Ishikawa (cell line): ENCODE measurements at regions not wholly inside any gene's neighbourhood (a gene's known extent, or its start where the extent isn't known, plus 50 kb on each side); places are given as distances from the start of the nearest gene placed in this dataset.

ENCODE experiments used
- CEBPB ChIP-seq: IDR thresholded peaks from 2 replicates; pipeline ENCODE4 v1.6.1; 2012
- CREB1 ChIP-seq: IDR thresholded peaks from 2 replicates; pipeline ENCODE4 v1.6.1; 2012; ENCODE audit warnings: low read depth
- EGR1 ChIP-seq: IDR thresholded peaks from 2 replicates; pipeline ENCODE4 v1.6.1; 2012
- EP300 ChIP-seq: IDR thresholded peaks from 2 replicates; pipeline ENCODE4 v1.6.1; 2012; ENCODE audit warnings: borderline replicate concordance
- FOXM1 ChIP-seq: IDR thresholded peaks from 2 replicates; pipeline ENCODE4 v1.6.1; 2012; ENCODE audit warnings: low read depth, borderline replicate concordance
- NFIC ChIP-seq: IDR thresholded peaks from 2 replicates; pipeline ENCODE4 v1.6.1; 2012
- RAD21 ChIP-seq: IDR thresholded peaks from 2 replicates; pipeline ENCODE4 v1.6.1; 2012; ENCODE audit warnings: low read depth
- TAF1 ChIP-seq: IDR thresholded peaks from 2 replicates; pipeline ENCODE4 v1.6.1; 2012; ENCODE audit warnings: low read depth, mild to moderate bottlenecking
- TCF12 ChIP-seq: IDR thresholded peaks from 2 replicates; pipeline ENCODE4 v1.6.1; 2012; ENCODE audit warnings: low read depth
- TEAD4 ChIP-seq: IDR thresholded peaks from 2 replicates; pipeline ENCODE4 v1.6.1; 2012
- YY1 ChIP-seq: IDR thresholded peaks from 2 replicates; pipeline ENCODE4 v1.6.1; 2012; ENCODE audit warnings: low read depth
- ZBTB7A ChIP-seq: IDR thresholded peaks from 2 replicates; pipeline ENCODE4 v1.6.1; 2012; ENCODE audit warnings: low read depth
- TF ChIP-seq, protein P1 (sequence below): IDR thresholded peaks from 2 replicates; pipeline ENCODE4 v1.6.1; 2012
- TF ChIP-seq, protein P2 (sequence below): IDR thresholded peaks from 2 replicates; pipeline ENCODE4 v1.6.1; 2012
- TF ChIP-seq, protein P3 (sequence below): IDR thresholded peaks from 2 replicates; pipeline ENCODE4 v1.6.1; 2012; ENCODE audit warnings: low read depth, mild to moderate bottlenecking

DNA sequence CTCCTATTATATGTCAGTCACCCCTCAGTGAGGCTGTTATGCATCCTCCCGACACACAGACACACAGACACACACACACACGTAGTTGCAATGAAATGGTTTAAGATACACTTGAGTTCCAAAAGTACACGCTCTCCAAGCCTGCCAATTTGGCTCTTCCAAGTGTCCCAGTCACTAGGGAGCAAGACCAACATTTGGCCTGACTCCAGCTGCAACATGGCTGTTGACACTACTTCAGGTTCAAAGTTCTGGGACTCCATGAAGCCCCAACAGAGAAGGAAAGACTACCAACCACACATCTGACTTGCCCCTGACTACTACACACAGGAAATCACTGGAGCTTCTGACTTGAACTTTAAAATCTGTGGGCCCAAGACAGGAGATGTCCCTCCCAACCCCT is 128.1 kb upstream of the KCNJ18 start:
- no peak for TF ChIP-seq EP300
- no peak for TF ChIP-seq CEBPB
- TF ChIP-seq, protein P1, sequence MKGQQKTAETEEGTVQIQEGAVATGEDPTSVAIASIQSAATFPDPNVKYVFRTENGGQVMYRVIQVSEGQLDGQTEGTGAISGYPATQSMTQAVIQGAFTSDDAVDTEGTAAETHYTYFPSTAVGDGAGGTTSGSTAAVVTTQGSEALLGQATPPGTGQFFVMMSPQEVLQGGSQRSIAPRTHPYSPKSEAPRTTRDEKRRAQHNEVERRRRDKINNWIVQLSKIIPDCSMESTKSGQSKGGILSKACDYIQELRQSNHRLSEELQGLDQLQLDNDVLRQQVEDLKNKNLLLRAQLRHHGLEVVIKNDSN, result no peak
- TF ChIP-seq, protein P2, sequence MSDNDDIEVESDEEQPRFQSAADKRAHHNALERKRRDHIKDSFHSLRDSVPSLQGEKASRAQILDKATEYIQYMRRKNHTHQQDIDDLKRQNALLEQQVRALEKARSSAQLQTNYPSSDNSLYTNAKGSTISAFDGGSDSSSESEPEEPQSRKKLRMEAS, result no peak
- TF ChIP-seq, protein P3, sequence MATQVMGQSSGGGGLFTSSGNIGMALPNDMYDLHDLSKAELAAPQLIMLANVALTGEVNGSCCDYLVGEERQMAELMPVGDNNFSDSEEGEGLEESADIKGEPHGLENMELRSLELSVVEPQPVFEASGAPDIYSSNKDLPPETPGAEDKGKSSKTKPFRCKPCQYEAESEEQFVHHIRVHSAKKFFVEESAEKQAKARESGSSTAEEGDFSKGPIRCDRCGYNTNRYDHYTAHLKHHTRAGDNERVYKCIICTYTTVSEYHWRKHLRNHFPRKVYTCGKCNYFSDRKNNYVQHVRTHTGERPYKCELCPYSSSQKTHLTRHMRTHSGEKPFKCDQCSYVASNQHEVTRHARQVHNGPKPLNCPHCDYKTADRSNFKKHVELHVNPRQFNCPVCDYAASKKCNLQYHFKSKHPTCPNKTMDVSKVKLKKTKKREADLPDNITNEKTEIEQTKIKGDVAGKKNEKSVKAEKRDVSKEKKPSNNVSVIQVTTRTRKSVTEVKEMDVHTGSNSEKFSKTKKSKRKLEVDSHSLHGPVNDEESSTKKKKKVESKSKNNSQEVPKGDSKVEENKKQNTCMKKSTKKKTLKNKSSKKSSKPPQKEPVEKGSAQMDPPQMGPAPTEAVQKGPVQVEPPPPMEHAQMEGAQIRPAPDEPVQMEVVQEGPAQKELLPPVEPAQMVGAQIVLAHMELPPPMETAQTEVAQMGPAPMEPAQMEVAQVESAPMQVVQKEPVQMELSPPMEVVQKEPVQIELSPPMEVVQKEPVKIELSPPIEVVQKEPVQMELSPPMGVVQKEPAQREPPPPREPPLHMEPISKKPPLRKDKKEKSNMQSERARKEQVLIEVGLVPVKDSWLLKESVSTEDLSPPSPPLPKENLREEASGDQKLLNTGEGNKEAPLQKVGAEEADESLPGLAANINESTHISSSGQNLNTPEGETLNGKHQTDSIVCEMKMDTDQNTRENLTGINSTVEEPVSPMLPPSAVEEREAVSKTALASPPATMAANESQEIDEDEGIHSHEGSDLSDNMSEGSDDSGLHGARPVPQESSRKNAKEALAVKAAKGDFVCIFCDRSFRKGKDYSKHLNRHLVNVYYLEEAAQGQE, result no peak
- no peak for TF ChIP-seq ZBTB7A
- TF ChIP-seq RAD21, result no peak
- no peak for TF ChIP-seq FOXM1

DNA sequence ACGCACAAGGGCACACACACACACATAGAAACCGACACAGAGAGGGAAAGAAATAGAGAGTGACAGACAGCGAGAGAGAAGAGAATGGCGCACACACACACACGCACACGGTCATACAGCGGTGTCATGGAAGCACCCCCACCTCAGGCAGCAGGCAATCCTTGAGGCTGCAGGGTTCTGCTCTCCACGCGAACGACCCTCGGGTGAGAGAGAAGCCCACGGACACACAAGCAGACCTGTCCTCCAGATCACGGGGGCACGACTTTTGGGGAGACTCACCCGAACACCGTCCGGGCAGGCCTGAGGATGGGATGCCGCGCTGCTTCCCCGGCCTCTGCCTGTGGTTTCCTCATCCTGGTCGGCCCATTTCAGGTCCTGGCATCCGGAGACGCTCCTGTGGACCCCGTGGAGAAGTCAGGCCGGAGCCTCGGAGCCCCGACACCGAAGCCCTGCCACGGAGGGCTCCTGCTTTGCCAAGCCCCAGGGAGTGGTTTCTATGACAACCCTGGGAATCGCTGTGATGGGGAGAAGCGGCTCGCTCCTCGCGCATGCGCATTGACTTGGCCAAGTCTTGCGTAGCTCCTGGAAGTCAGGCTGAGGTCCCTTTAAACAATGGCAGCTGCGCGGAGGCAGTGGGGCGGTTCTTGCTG is 118.2 kb upstream of the KCNJ18 start:
- TF ChIP-seq TAF1 (no peak), YY1 (no peak), ZBTB7A (no peak), TCF12 (no peak), RAD21 (no peak), CEBPB (no peak), EP300 (no peak), CREB1 (no peak), EGR1 (no peak), NFIC (no peak), FOXM1 (no peak)
- TF ChIP-seq, protein P2, result no peak
- TF ChIP-seq, protein P1, result no peak
- TF ChIP-seq, protein P3, result no peak

DNA sequence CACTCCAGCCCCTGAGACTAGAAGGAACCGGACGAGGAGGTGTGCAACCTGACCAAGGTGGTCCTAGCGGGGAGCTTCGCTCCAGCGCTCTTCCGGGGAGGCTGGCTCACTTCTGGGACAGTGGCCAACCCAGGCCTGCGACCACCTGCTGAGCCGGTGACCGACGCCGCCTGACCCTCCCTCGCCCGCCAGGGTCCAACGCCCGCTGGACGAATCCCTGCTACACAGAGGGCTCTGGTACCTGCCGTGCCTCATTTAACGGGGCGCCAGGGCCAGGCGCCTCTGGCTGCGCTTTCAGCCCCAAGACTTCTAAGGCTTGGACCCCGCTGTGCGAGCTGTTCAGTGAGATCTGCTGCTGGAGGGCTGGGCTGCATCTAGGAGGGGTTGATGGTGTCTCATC is 99.5 kb upstream of the KCNJ18 start:
- no peak for TF ChIP-seq TAF1
- TF ChIP-seq, protein P3, result no peak

DNA sequence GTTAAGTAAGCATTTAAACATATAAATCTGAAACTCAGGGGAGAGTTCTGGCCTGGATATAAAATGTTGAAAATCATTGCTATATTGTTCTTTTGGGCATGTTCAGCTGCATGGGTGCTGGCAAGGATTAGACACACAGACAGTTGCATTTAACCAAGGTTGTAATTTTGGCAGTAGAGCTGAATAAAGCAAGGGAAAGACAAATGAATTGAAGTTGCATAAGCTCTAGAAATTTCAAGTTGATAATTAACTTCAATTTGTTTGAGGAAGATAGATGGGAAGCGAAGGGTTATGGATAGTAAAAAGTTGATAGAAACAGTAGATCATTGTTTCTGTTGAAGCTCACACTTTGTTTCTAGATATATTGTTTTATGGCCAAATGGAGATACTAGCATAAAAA is 97.2 kb upstream of the KCNJ18 start:
- TF ChIP-seq ZBTB7A (no peak), TEAD4 (no peak), RAD21 (no peak), TAF1 (no peak), FOXM1 (no peak)
- TF ChIP-seq, protein P2, result no peak
- TF ChIP-seq, protein P3, result no peak
